GM19351 (cell line): ENCODE measurements at regions not wholly inside any gene's neighbourhood (a gene's known extent, or its start where the extent isn't known, plus 50 kb on each side); places are given as distances from the start of the nearest gene placed in this dataset.

Experiments used
- ATAC-seq: cut with Tn5 transposase; IDR thresholded peaks from one replicate; pipeline ENCODE4 v1.9.1; 2021; ENCODE audit warnings: mild to moderate bottlenecking, moderate library complexity; ENCODE audit not compliant: unreplicated experiment

GRCh38 chr16:86285938-86286921 is 224.1 kb upstream of the FOXF1 start:
- no peak for ATAC-seq

- no peak for ATAC-seq
Observed at GRCh38 chr16:86286991-86287663, 223.2 kb upstream of the FOXF1 start.

DNA sequence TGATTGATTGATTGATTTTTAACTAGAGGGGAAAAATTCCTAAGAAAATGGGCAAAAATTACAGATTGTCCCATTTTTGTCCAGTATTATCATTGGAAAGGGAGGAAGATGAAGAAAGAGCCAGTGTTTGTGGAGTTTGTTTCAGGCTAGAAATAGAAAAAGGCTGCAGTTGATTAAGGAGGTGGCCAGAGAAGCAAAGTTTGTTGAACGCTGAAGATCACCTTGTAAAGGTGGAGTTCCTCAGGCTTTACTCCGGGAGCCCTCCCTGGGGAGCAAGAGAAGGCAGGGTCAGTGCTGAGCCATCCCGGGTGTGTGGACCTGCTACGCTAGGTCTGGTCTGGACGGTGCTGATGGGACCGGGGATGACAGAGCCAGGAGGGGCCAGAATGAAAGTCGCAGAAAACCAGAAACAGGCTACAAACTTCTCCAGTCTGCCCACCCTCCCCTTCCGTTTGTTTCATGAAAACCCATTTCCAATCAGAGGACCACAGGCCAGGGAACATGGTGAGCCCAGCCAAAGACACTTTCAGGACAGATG is 222.6 kb upstream of the FOXF1 start:
- no peak for ATAC-seq

GRCh38 chr16:86288716-86289294 is 221.5 kb upstream of the FOXF1 start:
- ATAC-seq = no peak

DNA sequence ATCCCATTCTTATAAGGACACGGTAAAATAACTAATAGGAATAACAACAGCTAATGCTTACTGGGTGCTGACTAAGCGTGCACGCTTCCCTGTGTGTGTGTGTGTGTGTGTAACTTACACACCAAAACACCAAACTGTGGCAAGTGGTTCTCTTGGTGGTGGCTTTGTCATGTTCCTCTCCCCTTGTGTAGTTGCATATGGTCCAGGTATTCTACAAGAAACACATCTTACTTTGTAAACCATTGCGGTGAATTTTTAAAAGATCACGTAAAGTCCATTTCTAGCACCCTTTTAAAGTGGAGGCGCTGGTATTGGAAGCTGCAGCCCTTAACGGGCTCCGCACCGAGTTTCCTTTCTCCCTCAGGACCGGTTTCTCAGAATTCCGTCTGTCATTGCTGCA is 221.0 kb upstream of the FOXF1 start:
- ATAC-seq = no peak

DNA sequence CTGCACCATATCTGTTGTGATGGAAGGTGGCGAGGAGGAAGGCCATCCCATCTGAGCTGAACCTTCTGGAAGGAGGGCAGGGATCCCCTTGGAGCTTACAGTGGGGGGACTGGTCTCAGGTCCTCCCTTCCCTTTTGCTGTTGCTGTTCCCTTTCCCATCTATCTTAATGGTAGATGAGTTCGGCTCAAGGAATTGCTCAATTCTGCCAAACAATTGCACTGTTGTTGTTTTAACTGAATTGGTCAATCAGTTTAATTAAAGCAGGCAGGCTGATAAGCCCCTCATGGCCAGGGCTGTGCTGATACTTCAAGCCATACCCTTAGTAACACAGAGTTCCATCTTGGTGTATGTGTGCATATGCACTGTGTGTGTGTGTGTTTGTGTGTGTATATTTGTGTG is 220.4 kb upstream of the FOXF1 start:
- ATAC-seq = no peak

DNA sequence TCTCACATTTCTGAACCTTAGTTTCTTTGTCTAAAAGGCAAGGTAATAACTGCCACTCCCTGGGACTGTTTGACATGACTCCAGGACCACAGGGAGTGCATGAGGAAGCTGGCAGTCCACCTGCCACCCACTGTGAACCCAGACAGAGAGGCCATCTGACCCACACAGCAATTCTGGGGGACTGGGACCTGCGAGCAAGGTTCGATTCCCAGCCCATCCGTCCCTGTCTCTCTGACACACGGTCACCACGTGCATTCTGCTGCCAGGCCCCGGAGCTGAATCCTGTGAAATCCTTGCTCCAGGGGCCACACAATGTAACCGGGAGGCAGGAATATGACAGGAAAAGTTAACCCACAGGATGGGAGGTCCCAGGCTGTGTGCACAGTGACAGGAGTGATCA is 218.8 kb upstream of the FOXF1 start:
- no peak for ATAC-seq

- ATAC-seq = no peak
Observed at GRCh38 chr16:86292171-86292775, 218.1 kb upstream of the FOXF1 start.

DNA sequence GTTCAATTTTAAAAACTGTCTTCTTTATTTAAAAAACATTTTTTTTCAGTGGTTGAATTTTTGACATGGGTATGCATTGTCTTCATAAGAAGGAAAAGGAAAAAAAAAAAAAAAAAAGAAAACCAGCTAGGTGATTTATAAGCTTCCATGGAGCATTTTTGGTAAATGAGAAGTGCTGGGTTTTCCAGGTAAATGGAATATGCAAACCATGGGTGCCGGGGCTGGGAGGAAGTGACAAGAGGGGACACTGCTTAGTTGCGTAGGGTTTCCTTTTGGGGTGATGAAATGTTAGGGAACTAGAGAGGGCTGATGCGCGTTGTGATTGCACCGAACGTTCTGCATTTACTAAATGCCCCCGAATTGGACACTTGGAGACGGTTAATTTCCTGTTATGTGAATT is 217.4 kb upstream of the FOXF1 start:
- ATAC-seq = no peak

DNA sequence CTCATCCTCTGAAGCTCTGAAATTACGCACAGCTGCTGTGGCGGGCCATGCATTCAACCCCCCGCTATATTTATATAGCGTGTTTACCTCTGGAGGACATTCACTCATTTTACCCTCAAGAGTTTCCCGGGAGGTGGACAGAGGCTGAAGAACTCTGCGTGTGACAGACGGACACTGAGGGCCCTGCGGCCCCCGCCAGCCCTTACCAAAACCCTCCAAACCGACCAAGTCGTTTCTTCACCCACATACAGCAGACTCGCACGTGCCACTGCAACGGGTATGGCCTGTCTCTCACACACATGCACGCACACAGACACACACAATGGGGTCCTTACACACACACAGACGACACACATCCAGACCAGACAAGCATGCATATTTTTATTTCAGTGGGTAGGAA is 216.4 kb upstream of the FOXF1 start:
- no peak for ATAC-seq

- ATAC-seq = no peak
Observed at GRCh38 chr16:86294535-86295196, 215.7 kb upstream of the FOXF1 start.

DNA sequence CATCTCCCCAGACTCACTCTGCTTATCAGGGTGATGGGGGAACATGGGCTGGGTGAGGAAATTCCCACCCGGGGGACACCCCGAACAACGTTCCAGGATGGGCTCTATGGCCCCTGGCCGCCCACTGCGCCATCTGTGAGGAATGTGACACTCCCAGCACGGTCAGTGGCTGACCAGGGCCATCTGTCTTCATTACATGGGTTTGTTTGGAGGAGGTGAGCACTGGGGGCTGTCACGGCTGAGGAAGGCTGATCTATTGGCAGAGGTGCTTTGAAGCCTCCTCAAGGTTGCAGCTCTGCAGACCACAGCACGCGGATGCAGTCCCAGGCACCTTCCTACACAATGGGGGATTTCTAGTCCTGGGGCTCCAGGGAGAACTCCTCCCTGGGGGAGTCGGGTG is 214.1 kb upstream of the FOXF1 start:
- no peak for ATAC-seq

DNA sequence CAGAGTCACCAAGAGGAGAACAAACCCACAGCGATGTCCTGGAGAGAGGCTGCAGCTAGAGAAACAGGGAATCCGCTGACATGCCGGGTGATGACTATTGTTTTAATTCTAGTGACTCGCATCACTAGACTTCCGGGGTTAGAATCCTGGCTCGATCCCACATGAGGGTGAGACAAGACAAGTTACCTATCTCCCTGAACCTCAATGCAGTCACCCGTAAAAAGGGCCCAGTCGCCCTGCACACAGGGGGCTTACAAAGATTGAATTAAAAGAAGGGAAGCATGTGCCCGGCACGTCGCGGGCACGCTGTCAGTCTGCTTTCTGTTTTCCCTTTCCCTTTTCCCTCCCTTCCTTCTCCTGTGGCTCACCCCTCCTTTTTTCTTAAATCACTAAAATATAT is 212.9 kb upstream of the FOXF1 start:
- no peak for ATAC-seq

GRCh38 chr16:86297866-86298757 is 212.2 kb upstream of the FOXF1 start:
- no peak for ATAC-seq

DNA sequence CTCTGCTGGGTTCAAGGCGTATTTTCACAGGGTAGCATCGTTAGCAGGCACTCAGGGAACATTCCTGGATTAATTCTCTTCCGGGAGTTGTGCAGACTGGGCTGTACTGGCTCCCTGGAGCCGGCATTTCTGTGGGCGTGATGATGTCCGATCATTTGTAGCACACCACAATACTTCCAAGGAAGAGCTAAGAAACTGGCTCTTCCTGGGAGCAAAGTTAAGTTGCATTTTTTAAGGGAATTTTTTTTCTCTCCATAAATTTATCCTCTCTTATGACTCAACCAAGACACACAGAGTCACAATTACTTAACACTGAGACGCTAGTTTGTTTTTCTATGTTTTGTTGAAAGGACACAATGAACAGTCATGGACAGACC is 211.6 kb upstream of the FOXF1 start:
- ATAC-seq = no peak

DNA sequence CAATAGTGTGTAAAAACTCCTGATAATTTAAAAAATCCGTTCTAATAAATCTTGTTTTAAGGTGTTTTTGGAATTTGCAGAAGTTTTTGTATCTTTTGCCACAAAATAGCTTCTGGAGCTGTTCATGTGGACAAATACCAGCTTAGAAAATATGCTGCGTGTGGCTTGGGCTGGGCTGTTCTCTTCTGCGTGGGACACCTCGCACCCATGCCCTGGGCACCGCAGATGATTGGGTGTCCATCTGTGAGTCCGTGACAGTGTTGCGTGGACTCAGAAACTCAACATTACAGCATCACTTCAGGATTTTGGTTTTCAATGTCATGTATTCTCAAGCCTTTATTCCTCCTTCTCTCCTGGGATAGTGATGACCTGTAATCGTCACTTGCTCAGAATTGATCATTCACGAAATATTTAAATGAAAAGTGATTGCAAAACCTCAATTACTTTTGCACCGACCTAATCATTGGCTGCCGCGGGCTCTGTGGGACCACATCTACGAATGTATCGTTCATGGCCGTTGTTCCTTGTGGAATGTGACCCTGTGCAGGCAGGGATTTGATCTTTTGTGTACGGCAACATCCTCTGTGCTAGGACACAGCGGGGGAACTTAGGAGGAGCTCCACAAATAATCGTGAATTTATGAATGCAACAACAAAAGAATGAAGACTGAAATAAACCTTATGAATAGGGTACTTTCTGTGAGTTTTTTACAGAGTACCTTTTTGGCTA is 210.3 kb upstream of the FOXF1 start:
- no peak for ATAC-seq

DNA sequence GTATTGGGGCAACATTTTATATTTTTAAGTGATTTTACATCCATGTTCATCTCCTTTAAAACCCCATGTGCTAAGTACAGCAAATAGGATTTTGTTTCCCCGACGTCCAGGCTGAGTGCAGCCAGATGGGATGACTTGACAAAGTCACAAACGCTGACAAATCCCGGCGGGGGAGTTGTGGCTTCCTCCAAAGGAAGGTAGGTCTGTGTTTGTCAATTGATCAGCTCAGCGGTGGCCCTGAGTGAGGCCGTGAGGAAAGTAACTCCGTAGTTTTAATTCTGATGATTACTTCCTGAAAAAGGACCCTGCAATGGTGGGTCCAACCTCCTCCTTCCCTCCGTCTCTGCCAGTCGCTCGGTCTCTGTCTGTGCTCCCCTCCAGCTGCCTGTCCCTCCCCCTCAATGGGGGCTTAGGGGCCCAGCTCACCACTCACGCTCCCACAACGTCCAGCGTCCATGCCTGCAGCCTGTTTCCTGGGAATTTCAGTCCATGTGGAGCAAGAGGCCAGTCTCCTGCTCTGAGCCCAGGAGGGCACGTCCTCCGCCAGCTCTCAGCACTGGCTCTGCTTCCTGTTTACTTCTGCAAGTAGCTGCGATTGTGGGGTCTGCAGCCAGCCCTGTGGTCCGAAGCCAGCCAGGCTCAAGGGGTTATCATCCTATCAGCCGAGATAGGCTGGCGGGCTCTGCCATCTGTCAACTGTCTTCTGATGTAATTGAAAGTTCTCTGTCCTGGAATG is 209.4 kb upstream of the FOXF1 start:
- no peak for ATAC-seq

DNA sequence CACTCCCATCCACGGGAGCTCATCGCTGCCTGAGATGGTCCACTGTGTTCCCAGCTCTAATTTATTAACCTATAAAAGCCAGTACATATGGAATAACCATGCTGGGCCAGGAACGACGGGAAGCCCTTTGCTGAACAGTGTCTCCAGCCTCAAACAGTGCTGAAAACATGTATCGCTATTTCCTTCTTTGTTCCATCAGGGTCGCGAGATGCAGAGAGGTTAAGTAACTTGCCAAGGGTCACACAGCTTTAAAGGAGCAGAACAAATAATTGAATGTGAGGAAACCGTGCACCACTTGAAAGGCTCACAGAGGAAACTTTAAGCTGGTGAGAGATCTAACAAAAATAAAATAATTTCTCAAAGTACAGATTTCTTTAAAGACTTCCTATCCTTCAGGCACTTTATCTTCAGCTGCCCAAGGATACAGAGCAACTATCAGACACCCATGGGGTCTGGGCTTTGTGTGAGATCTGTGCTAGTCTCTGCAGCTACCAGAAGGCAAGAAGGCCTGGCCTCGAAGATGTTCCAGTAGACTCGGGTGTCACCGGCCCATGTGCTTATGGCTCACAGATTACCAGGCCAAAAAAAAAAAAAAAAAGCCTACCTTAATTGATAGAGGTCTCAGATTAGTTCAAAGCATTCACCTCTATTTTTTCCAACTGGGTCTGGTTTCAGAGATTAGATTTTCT is 207.8 kb upstream of the FOXF1 start:
- no peak for ATAC-seq
